Ammon's horn (tissue), 1 donor: ENCODE measurements at regions not wholly inside any gene's neighbourhood (a gene's known extent, or its start where the extent isn't known, plus 50 kb on each side); places are given as distances from the start of the nearest gene placed in this dataset.

Source experiments
- DNase-seq: peaks from one replicate; pipeline ENCODE4 v3.0.0-alpha.2; 2016; ENCODE audit warnings: low spot score

DNA sequence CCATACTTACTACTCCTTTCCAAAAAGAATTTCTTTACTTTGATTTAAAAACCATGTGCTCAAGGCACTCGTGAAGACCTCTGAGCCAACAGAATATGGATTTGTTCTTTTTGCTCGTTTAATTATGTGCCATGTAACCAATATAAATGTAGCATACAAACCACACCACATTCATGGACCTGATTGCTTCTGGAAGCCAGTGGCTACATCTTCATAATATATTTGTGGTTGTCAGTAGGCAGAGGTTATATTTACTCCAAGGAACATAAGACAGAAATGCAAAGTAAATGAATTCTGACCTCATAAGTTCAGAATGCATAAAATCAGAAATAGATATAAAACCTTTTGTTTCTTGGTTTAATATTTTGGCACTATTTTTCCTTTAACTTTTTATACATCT is 373.0 kb downstream of the HDGFL1 start:
- no peak for DNase-seq

DNA sequence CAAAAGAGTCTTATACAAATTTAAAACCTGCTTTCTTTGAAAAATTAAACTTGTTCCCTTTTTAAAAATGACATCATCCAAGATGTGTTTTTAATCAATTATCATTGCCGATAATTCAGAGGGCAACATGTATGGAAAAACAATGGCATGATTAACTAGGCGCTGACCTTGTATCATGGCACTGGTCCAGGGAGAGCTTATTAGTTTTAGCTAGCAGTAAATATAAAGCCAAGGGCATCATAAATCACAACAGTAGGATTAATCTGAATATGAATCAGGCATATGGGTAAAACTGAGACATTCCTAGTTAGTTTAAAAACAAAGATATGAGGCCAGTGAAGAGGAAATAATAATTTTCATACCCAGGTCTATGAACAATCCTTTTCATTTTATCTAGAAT is 374.0 kb downstream of the HDGFL1 start:
- DNase-seq, result no peak

GRCh38 chr6:22949967-22950366 is 380.6 kb downstream of the HDGFL1 start:
- DNase-seq, result no peak

DNA sequence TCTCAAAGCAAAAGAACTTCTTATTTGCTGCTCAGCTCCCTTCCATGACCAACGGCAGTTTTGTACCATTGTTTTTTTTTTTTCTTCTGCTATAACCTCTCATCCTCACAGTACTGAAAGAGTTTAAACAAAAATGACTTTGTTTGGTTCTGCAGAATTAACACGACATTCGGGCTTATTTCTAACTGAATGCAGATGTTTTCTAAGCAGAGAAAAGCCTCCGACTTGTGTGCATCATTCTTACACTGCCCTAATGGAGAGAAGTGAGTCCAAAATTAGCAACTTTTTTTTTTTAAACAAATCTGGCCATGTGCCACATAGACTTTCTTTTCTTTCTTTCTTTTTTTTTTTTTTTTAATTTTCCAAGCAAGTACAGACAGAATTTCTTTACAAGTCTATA is 382.7 kb downstream of the HDGFL1 start:
- DNase-seq, result no peak

GRCh38 chr6:22954749-22955385 is 385.5 kb downstream of the HDGFL1 start:
- DNase-seq, result no peak

- no peak for DNase-seq
Observed at GRCh38 chr6:22956029-22956681, 386.8 kb downstream of the HDGFL1 start.

- no peak for DNase-seq
Observed at GRCh38 chr6:22958677-22959076, 389.3 kb downstream of the HDGFL1 start.

- no peak for DNase-seq
Observed at GRCh38 chr6:22959571-22959970, 390.2 kb downstream of the HDGFL1 start.

GRCh38 chr6:22964334-22964733 is 395.0 kb downstream of the HDGFL1 start:
- no peak for DNase-seq

DNA sequence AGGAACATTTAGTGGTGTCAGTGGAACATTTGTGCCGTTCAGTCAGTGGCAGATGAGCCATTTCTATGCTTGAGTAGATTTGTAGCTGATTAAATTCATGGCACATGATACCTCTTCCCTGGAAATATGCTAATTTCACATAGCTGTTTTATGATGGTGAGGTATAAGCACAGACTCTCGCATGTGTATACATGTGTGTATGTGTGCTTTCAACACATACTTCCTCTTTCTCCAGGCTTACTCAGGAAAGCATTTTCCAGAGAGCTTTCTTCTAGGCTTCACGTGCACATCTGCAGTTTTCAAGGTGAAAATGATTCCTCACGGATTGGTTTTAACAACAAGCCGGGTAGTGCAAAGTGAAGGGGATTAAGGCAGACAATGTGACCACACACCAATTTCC is 396.5 kb downstream of the HDGFL1 start:
- DNase-seq, result no peak

- DNase-seq, result no peak
Observed at GRCh38 chr6:22966691-22967422, 397.5 kb downstream of the HDGFL1 start.

GRCh38 chr6:22970004-22970403 is 400.6 kb downstream of the HDGFL1 start:
- DNase-seq, result no peak

- no peak for DNase-seq
Observed at GRCh38 chr6:22972771-22973170, 403.4 kb downstream of the HDGFL1 start.

DNA sequence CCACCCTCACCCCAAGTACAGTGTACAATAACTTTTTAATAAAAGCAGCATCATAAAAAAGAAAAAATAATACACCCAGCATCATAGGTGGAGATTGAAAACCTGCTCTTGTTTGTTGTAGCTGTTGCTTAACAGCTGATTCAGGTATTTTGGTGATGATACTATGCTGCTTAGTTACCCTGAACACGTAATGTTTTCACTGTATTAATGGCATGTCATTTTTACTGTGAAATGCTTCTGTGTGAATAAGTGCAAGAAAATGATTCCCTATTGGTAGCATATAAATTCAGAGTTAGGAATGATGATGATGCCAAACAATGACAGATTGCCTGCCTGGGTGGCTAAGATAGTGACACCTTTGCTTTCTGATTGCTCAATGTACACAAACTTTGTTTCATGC is 405.7 kb downstream of the HDGFL1 start:
- DNase-seq, result no peak

DNA sequence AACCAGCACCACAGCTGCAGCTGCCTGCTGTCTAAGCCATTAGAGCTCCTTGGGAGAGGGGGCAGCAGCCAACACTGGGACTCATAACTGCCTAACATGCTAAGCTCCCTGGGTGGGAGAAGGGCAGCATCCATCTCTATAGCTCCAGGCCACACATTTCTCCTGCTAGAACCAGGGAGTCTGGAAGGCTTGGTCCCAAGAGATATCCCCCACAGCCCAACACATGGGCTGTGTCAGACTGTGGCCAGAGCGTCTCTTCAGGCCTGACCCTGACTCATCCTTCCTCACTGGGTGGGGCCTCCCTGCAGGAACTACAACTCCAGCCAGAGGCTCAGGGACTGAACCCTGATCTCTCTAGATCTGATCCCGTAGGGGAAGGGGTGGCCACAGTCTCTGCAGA is 411.1 kb downstream of the HDGFL1 start:
- no peak for DNase-seq

DNA sequence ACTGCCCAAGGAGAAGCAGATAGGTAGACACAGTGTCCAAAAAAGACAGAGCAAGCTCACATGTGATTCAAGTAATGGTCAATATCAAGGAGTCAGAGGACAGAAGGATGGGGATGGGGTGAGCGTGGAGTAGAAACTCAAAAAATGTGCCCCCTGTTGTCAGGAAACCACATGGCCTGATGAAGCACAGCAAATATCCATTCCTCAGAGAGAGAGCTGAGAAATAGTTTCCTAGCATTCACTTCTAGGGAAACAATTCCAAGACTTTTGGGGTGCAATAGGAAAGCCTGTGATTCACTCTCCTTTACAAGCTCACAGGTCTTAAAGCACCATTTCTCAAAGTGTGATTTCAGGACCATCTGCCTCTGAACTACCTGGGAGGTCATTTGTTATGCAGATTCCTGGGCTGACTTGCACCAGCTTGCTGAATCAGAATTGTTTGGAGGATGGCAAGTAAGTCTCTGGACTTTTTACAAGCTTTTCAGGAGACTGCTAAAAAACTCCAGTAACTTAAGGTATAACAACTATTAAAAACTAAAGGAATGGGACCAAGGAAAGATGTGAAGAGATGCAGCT is 432.8 kb downstream of the HDGFL1 start:
- no peak for DNase-seq

DNA sequence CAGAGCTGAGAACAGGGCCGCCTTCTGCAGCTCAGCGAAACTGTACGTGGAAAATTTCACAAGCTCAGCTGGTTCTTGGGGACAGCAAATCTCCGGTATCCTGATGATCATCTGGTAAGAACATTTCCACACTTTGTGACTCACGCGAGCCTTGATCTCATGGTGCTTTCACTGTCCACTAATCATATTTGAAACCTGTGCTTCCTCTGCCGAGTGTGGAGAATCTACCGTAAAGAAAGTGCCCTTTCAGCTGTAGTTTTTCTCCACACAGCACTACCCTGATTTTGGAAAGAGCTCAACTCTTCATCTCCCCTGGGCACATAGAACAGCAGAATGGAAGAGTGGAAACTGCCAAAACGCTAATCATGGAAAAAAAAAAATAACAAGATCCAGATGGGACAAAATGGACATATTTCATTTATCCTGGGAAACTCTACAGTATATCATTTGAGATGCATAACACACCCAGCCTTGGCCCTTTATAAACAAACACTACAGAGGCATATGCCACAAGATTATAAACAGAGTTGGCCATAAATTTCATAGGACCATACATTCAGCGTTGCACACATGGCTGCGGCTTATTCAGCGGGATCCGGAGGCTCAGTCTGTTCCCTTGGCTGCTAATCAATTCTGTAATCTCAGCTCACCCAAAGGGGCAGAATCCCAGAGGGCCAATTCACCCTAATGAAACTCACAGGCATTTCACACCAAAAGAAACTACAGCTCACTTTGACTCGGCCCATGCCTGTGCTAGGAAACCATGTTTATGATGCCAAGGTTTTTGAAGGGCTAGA is 434.5 kb downstream of the HDGFL1 start:
- peak; percentile 4 for DNase-seq

DNA sequence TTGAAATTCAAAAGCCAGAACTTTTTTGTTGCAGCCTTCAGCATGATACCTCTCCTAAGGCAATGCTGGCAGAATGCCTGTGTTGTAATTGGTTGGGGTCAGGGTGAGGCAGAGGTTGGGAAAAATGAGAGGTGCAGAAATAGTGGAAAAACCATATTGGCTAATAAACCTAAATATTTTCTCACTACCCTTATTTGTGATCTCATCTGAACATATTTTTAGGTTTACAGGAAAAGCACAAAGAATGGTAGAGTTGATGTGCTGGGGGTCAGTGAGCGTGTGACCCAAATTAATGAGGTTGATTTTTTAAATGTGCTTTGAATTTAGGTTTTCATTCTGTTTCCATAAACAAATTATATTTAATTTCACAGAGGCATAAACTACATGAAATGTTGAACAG is 437.3 kb downstream of the HDGFL1 start:
- no peak for DNase-seq

GRCh38 chr6:23011615-23012014 is 442.2 kb downstream of the HDGFL1 start:
- DNase-seq, result no peak

GRCh38 chr6:23013776-23014175 is 444.4 kb downstream of the HDGFL1 start:
- no peak for DNase-seq

- no peak for DNase-seq
Observed at GRCh38 chr6:23016696-23017095, 447.3 kb downstream of the HDGFL1 start.

GRCh38 chr6:23021487-23021886 is 452.1 kb downstream of the HDGFL1 start:
- no peak for DNase-seq
